ENCODE measurements at regions not wholly inside any gene's neighbourhood (a gene's known extent, or its start where the extent isn't known, plus 50 kb on each side); places are given as distances from the start of the nearest gene placed in this dataset.

GRCh38 chrX:16304751-16305150 lies 137.5 kb downstream of the MAGEB17 start:
- TF ChIP-seq, protein P1, sequence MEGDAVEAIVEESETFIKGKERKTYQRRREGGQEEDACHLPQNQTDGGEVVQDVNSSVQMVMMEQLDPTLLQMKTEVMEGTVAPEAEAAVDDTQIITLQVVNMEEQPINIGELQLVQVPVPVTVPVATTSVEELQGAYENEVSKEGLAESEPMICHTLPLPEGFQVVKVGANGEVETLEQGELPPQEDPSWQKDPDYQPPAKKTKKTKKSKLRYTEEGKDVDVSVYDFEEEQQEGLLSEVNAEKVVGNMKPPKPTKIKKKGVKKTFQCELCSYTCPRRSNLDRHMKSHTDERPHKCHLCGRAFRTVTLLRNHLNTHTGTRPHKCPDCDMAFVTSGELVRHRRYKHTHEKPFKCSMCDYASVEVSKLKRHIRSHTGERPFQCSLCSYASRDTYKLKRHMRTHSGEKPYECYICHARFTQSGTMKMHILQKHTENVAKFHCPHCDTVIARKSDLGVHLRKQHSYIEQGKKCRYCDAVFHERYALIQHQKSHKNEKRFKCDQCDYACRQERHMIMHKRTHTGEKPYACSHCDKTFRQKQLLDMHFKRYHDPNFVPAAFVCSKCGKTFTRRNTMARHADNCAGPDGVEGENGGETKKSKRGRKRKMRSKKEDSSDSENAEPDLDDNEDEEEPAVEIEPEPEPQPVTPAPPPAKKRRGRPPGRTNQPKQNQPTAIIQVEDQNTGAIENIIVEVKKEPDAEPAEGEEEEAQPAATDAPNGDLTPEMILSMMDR (IDR thresholded peaks at IDR 0.05) = no peak
- no peak for TF ChIP-seq POLR2A (IDR thresholded peaks at IDR 0.05)

Measured in thyroid gland (tissue), 4 donors.